ENCODE measurements at regions not wholly inside any gene's neighbourhood (a gene's known extent, or its start where the extent isn't known, plus 50 kb on each side); places are given as distances from the start of the nearest gene placed in this dataset.

DNA sequence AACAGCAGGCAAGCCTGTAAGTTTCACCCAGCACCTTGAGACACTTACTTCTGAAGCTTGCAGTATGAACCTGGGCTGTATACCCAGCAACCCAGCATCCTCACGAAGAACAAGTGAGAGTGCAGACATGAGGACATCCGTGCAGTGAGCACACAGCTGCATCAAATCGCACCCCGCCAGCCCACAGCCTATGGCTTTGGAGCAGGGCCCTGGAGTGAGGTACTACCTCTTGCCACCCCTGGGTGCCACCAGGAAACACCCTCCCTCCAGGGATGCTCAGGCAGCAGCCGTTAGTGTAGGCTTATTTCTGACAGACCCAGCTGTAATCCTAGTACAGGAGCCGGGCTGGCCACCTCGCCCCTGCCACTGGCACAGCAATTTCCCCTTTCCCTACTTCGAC, 81.4 kb downstream of the ATPSCKMT start:
- no peak for TF ChIP-seq CTCF (IDR thresholded peaks at IDR 0.05)
- no peak for TF ChIP-seq EP300 (IDR thresholded peaks at IDR 0.05)

Data from gastroesophageal sphincter (tissue), 3 donors.